ENCODE measurements at regions not wholly inside any gene's neighbourhood (a gene's known extent, or its start where the extent isn't known, plus 50 kb on each side); places are given as distances from the start of the nearest gene placed in this dataset.

GRCh38 chr2:199115169-199115568 lies 342.6 kb downstream of the SATB2 start:
- TF ChIP-seq CTCF (IDR thresholded peaks at IDR 0.05; ENCODE audit: poor library complexity) = no peak
- TF ChIP-seq EZH2 (IDR thresholded peaks at IDR 0.05; ENCODE audit: borderline replicate concordance) = no peak
- no peak for TF ChIP-seq EZH2phosphoT487 (IDR thresholded peaks at IDR 0.05; ENCODE audit: low read depth, severe bottlenecking, unreplicated experiment)

All from hepatocyte (in vitro differentiated cells).